Osteocyte (in vitro differentiated cells): ENCODE measurements at regions not wholly inside any gene's neighbourhood (a gene's known extent, or its start where the extent isn't known, plus 50 kb on each side); places are given as distances from the start of the nearest gene placed in this dataset.

Source experiments
- DNase-seq: peaks from one replicate; pipeline ENCODE4 v3.0.0; 2021; ENCODE audit warnings: mixed read lengths; ENCODE audit not compliant: unreplicated experiment; ENCODE audit errors: extremely low spot score
- H3K27ac Mint-ChIP-seq: one replicate; pipeline ENCODE4 v1.8.0; 2021; ENCODE audit warnings: mild to moderate bottlenecking, mixed read lengths; ENCODE audit not compliant: unreplicated experiment
- H3K27me3 Mint-ChIP-seq: one replicate; pipeline ENCODE4 v1.8.0; 2021; ENCODE audit warnings: mixed read lengths; ENCODE audit not compliant: unreplicated experiment
- H3K36me3 Mint-ChIP-seq: one replicate; pipeline ENCODE4 v1.8.0; 2021; ENCODE audit warnings: mixed read lengths; ENCODE audit not compliant: unreplicated experiment
- H3K4me1 Mint-ChIP-seq: one replicate; pipeline ENCODE4 v1.8.0; 2021; ENCODE audit warnings: mixed read lengths; ENCODE audit not compliant: unreplicated experiment
- H3K4me3 Mint-ChIP-seq: one replicate; pipeline ENCODE4 v1.8.0; 2021; ENCODE audit warnings: mild to moderate bottlenecking, moderate library complexity, mixed read lengths; ENCODE audit not compliant: unreplicated experiment
- H3K9me3 Mint-ChIP-seq: one replicate; pipeline ENCODE4 v1.8.0; 2021; ENCODE audit warnings: mixed read lengths; ENCODE audit not compliant: unreplicated experiment
- TF ChIP-seq, protein P1 (sequence below): fragments of 200-600 bp; sonication (generic); IDR thresholded peaks from 2 replicates; pipeline ENCODE4 v1.5.0; 2021; ENCODE audit warnings: antibody characterized with exemption, mild to moderate bottlenecking, moderate library complexity

DNA sequence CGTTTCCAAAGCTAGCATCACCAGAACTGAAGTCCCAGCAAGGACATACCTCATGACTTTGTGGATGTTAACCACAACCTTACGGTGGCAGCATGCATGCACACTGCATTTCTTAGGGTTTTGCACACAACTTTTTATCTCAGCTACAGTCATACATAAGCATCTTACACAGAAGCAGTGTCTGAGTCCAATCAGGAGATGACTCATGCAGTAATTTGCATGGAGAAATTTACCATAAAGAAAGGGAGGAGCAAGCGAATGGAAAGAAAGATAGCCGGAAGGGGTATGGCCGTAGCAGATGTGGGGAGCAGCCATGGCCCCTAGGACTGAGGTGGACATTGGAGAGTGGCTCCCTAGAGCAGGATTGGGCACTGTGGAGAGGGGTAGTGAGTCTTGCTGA, 522.5 kb downstream of the GALR1 start:
- Mint-ChIP-seq H3K27me3 (no peaks in the 10 kb centered on the region), H3K4me3 (no peak overlapping the region), H3K36me3 (no peaks in the 10 kb centered on the region), H3K9me3 (peaks cover 16% of the 10 kb centered on the region), H3K27ac (no peak overlapping the region), H3K4me1 (no peaks in the 10 kb centered on the region)
- TF ChIP-seq, protein P1, sequence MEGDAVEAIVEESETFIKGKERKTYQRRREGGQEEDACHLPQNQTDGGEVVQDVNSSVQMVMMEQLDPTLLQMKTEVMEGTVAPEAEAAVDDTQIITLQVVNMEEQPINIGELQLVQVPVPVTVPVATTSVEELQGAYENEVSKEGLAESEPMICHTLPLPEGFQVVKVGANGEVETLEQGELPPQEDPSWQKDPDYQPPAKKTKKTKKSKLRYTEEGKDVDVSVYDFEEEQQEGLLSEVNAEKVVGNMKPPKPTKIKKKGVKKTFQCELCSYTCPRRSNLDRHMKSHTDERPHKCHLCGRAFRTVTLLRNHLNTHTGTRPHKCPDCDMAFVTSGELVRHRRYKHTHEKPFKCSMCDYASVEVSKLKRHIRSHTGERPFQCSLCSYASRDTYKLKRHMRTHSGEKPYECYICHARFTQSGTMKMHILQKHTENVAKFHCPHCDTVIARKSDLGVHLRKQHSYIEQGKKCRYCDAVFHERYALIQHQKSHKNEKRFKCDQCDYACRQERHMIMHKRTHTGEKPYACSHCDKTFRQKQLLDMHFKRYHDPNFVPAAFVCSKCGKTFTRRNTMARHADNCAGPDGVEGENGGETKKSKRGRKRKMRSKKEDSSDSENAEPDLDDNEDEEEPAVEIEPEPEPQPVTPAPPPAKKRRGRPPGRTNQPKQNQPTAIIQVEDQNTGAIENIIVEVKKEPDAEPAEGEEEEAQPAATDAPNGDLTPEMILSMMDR, result no peak
- no peak for DNase-seq

- Mint-ChIP-seq H3K36me3 (no peaks in the 10 kb centered on the region), H3K27me3 (no peaks in the 10 kb centered on the region), H3K27ac (no peak overlapping the region), H3K4me1 (no peaks in the 10 kb centered on the region), H3K4me3 (no peak overlapping the region), H3K9me3 (peaks cover 6% of the 10 kb centered on the region)
- TF ChIP-seq, protein P1, result no peak
- no peak for DNase-seq
These were observed 526.5 kb downstream of the GALR1 start for GRCh38 chr18:77776104-77776503.

GRCh38 chr18:77777163-77777562, 527.5 kb downstream of the GALR1 start:
- no peak for DNase-seq
- Mint-ChIP-seq H3K4me1 (no peaks in the 10 kb centered on the region), H3K9me3 (peaks cover 12% of the 10 kb centered on the region), H3K4me3 (no peak overlapping the region), H3K27ac (no peak overlapping the region), H3K36me3 (no peaks in the 10 kb centered on the region), H3K27me3 (no peaks in the 10 kb centered on the region)
- TF ChIP-seq, protein P1, result no peak

GRCh38 chr18:77784759-77785379, 535.2 kb downstream of the GALR1 start:
- no peak overlapping the region for H3K27ac Mint-ChIP-seq
- no peaks in the 10 kb centered on the region for H3K36me3 Mint-ChIP-seq
- DNase-seq, result no peak
- no peaks in the 10 kb centered on the region for H3K27me3 Mint-ChIP-seq
- H3K4me3 Mint-ChIP-seq, result no peak overlapping the region
- H3K9me3 Mint-ChIP-seq, result peaks cover 14% of the 10 kb centered on the region
- TF ChIP-seq, protein P1, result no peak
- H3K4me1 Mint-ChIP-seq, result no peaks in the 10 kb centered on the region

GRCh38 chr18:77785415-77785975, 535.8 kb downstream of the GALR1 start:
- DNase-seq, result no peak
- H3K27me3 Mint-ChIP-seq, result no peaks in the 10 kb centered on the region
- TF ChIP-seq, protein P1, result no peak
- H3K9me3 Mint-ChIP-seq, result peaks cover 14% of the 10 kb centered on the region
- H3K4me1 Mint-ChIP-seq, result no peaks in the 10 kb centered on the region
- no peaks in the 10 kb centered on the region for H3K36me3 Mint-ChIP-seq
- H3K4me3 Mint-ChIP-seq, result no peak overlapping the region
- no peak overlapping the region for H3K27ac Mint-ChIP-seq
